ENCODE measurements at regions not wholly inside any gene's neighbourhood (a gene's known extent, or its start where the extent isn't known, plus 50 kb on each side); places are given as distances from the start of the nearest gene placed in this dataset.

DNA sequence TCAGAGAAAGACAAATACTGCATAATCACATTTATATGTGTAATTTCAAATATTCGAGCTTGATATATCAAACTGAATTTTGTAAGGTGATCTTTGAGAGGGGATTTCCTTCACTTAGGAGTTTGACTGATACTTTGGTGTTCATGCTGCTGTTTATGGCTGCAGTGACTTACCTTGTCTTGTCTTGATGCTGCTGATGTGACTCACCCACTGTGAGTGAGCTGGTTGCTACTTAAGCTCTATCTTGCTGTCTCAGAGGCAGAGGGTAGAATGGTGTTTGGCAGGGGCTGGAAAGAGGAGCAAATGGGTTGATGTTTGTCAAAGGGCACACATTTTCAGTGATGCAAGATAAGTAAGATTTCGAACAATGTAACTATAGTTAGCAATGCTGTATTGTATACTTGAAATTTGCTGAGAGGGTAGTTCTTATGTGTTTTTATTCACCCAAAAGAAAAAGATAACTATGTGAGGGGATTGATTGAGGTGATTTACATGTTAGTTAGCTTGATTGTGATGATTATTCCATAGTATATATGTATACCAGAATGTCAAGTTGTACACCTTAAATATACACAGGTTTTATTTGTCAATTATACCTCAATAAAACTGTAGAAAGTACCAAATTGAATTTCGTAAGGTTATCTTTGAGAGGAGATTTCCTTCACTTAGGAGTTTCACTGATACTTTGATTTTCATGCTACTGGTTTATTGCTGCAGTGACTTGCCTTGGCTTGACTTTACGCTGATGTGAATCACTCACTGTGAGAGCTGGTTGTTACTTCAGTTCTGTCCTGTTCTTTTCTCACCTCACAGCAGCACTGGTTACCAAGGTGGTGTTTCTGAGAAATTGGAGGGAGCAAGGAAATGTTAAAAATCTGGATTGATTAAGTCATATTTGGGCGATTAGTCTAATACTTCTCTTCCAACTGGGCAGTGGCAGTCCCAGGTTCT, 94.5 kb upstream of the SLC5A9 start:
- Histone ChIP-seq H4K20me1 (ENCODE audit: insufficient read depth, low read length) (no peaks in the 10 kb centered on the region), H3K27me3 (ENCODE audit: insufficient read depth, low read length) (no peaks in the 10 kb centered on the region), H3K9ac (ENCODE audit: low read length) (no peak overlapping the region), H3K9me2 (ENCODE audit: low read depth, low read length) (no peaks in the 10 kb centered on the region), H2AFZ (ENCODE audit: low read length) (no peak overlapping the region), H3K4me2 (ENCODE audit: low read length) (no peak overlapping the region), H3F3A (ENCODE audit: insufficient read depth, low read length) (no peaks in the 10 kb centered on the region), H3K36me3 (ENCODE audit: insufficient read depth, low read length) (no peaks in the 10 kb centered on the region), H3K4me3 (ENCODE audit: low read depth, low read length, poor library complexity, severe bottlenecking) (no peak overlapping the region), H3K79me2 (ENCODE audit: insufficient read depth, low read length) (no peaks in the 10 kb centered on the region), H3K27ac (ENCODE audit: low read depth, low read length, poor library complexity, severe bottlenecking) (no peak overlapping the region), H3K4me1 (ENCODE audit: insufficient read depth, low read length, severe bottlenecking) (no peaks in the 10 kb centered on the region), H3K9me3 (ENCODE audit: low read length) (no peaks in the 10 kb centered on the region)
- no peak for TF ChIP-seq EZH2 (IDR thresholded peaks at IDR 0.05; ENCODE audit: borderline replicate concordance, low read length)
- TF ChIP-seq, protein P1, sequence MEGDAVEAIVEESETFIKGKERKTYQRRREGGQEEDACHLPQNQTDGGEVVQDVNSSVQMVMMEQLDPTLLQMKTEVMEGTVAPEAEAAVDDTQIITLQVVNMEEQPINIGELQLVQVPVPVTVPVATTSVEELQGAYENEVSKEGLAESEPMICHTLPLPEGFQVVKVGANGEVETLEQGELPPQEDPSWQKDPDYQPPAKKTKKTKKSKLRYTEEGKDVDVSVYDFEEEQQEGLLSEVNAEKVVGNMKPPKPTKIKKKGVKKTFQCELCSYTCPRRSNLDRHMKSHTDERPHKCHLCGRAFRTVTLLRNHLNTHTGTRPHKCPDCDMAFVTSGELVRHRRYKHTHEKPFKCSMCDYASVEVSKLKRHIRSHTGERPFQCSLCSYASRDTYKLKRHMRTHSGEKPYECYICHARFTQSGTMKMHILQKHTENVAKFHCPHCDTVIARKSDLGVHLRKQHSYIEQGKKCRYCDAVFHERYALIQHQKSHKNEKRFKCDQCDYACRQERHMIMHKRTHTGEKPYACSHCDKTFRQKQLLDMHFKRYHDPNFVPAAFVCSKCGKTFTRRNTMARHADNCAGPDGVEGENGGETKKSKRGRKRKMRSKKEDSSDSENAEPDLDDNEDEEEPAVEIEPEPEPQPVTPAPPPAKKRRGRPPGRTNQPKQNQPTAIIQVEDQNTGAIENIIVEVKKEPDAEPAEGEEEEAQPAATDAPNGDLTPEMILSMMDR (IDR thresholded peaks at IDR 0.05; ENCODE audit: low read length), result no peak

DNA sequence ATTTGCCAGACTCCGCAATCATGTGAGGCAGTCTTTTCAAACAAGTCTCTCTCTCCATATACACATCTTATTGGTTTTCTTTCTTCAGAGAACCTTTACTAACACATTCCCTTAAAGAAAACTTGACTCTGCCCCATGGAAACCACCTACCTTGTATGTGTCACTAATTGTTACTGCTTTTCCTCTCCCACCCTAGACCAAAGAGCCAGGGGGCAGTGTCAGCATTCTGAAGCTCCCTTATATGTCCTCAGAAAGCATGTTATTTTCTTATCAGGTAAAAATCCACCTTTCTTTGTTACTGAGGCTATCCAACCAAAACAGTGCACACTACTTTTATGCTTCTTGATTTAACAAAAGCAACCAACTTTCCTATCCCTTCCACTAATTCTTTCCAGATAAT, 98.9 kb upstream of the SLC5A9 start:
- no peaks in the 10 kb centered on the region for H3K79me2 ChIP-seq (ENCODE audit: insufficient read depth, low read length)
- no peaks in the 10 kb centered on the region for H4K20me1 ChIP-seq (ENCODE audit: insufficient read depth, low read length)
- no peaks in the 10 kb centered on the region for H3F3A ChIP-seq (ENCODE audit: insufficient read depth, low read length)
- no peaks in the 10 kb centered on the region for H3K9me3 ChIP-seq (ENCODE audit: low read length)
- H3K36me3 ChIP-seq (ENCODE audit: insufficient read depth, low read length), result no peaks in the 10 kb centered on the region
- H3K27me3 ChIP-seq (ENCODE audit: insufficient read depth, low read length), result no peaks in the 10 kb centered on the region
- H3K9ac ChIP-seq (ENCODE audit: low read length), result no peak overlapping the region
- no peak overlapping the region for H3K4me3 ChIP-seq (ENCODE audit: low read depth, low read length, poor library complexity, severe bottlenecking)
- no peaks in the 10 kb centered on the region for H3K4me1 ChIP-seq (ENCODE audit: insufficient read depth, low read length, severe bottlenecking)
- no peak overlapping the region for H2AFZ ChIP-seq (ENCODE audit: low read length)
- TF ChIP-seq, protein P1 (IDR thresholded peaks at IDR 0.05; ENCODE audit: low read length), result no peak
- no peak for TF ChIP-seq EZH2 (IDR thresholded peaks at IDR 0.05; ENCODE audit: borderline replicate concordance, low read length)
- no peak overlapping the region for H3K27ac ChIP-seq (ENCODE audit: low read depth, low read length, poor library complexity, severe bottlenecking)
- no peaks in the 10 kb centered on the region for H3K9me2 ChIP-seq (ENCODE audit: low read depth, low read length)
- no peak overlapping the region for H3K4me2 ChIP-seq (ENCODE audit: low read length)

DNA sequence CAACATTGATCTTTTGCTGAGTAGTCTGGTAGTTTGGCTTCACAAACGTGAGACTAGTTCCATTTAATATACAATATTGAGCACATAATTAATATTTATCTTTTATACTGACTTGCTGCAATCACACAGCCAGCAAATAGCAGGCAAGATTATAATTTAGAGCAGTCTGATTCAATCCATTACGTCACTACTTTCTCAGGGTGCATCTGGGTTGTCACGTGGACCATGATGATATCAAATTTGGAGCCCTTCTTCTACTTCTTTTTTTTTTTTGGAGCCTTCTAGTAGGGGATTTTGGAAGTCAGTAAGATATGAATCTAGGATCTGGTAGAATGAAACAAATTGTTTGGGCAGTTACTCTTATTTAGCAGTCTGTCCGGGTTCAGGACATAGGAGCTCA, 100.6 kb upstream of the SLC5A9 start:
- no peak for TF ChIP-seq EZH2 (IDR thresholded peaks at IDR 0.05; ENCODE audit: borderline replicate concordance, low read length)
- TF ChIP-seq, protein P1 (IDR thresholded peaks at IDR 0.05; ENCODE audit: low read length), result no peak
- Histone ChIP-seq H3K36me3 (ENCODE audit: insufficient read depth, low read length) (no peaks in the 10 kb centered on the region), H4K20me1 (ENCODE audit: insufficient read depth, low read length) (no peaks in the 10 kb centered on the region), H3K9me3 (ENCODE audit: low read length) (no peaks in the 10 kb centered on the region), H3K9ac (ENCODE audit: low read length) (no peak overlapping the region), H3F3A (ENCODE audit: insufficient read depth, low read length) (no peaks in the 10 kb centered on the region), H3K4me1 (ENCODE audit: insufficient read depth, low read length, severe bottlenecking) (no peaks in the 10 kb centered on the region), H2AFZ (ENCODE audit: low read length) (no peak overlapping the region), H3K79me2 (ENCODE audit: insufficient read depth, low read length) (no peaks in the 10 kb centered on the region), H3K27me3 (ENCODE audit: insufficient read depth, low read length) (no peaks in the 10 kb centered on the region), H3K4me2 (ENCODE audit: low read length) (no peak overlapping the region), H3K9me2 (ENCODE audit: low read depth, low read length) (no peaks in the 10 kb centered on the region), H3K27ac (ENCODE audit: low read depth, low read length, poor library complexity, severe bottlenecking) (no peak overlapping the region), H3K4me3 (ENCODE audit: low read depth, low read length, poor library complexity, severe bottlenecking) (no peak overlapping the region)

All from OCI-LY1 (cell line).